H54 (cell line): ENCODE measurements at regions not wholly inside any gene's neighbourhood (a gene's known extent, or its start where the extent isn't known, plus 50 kb on each side); places are given as distances from the start of the nearest gene placed in this dataset.

ENCODE experiments used
- DNase-seq: peaks from one replicate; pipeline ENCODE4 v3.0.0; 2011; ENCODE audit warnings: low spot score, mixed read lengths; ENCODE audit not compliant: insufficient read length
- FAIRE-seq: peaks from 3 replicates; lab custom pipeline; 2011; peaks lifted over from hg19 to GRCh38; lab: Jason Lieb, UNC
- POLR2A ChIP-seq: IDR thresholded peaks from 2 replicates; pipeline ENCODE4 v1.6.1; 2011; ENCODE audit warnings: low read depth, mild to moderate bottlenecking, low read length

DNA sequence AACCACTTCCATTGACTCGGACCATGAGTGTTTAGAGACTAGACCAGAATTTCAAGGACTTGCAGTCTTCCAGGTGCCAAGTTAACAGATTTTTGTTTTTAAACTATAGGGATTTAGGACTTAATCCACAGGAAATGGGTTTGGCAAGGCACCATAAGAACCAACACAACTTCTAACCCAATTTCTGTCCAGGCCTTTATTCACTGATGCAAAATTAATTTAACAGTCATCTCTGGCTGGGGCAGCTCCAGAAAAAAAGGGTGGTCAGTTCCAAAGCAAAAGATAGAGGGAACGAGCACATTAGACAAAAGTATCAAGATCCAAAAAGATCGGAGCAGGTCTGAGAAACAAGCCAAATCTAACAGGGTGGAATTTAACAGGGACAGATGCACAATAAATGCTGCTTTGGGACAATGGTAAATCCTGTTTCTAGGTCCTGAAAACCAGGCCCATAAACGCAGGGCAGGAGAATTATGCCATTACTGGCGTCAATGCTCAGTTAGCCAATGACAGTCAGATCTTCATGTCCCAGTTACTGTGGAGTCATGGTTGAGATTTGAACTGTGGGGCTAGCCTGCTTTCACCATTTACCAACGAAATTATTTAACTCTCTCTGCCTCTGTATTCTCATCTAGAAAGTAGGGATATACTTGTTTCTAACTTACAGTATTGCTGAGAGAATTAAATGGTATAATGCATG lies 590.8 kb upstream of the BRINP1 start:
- FAIRE-seq, result no peak
- DNase-seq, result no peak

DNA sequence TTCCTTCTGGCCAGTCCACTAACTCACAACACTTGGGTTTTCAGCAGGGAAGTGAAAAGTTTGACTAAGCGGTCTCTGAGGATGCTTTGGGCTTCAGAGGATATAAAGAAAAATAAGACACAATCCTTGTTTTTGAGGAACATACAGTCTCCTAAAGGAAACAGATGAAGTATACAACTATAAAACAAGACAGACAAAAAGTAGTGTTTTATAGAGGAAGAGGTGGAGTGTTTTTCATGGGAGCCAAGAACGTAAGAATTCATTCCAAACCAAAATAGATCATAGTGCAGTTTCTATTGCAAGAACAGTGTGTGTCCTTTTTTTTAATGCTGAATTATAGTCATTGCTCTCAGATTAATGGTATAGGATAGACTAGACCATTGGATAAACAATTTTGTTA lies 586.9 kb upstream of the BRINP1 start:
- no peak for TF ChIP-seq POLR2A
- FAIRE-seq (no peak), DNase-seq (no peak)

More for the DNA sequence above, 590.8 kb upstream of the BRINP1 start:
- TF ChIP-seq POLR2A, result no peak

DNA sequence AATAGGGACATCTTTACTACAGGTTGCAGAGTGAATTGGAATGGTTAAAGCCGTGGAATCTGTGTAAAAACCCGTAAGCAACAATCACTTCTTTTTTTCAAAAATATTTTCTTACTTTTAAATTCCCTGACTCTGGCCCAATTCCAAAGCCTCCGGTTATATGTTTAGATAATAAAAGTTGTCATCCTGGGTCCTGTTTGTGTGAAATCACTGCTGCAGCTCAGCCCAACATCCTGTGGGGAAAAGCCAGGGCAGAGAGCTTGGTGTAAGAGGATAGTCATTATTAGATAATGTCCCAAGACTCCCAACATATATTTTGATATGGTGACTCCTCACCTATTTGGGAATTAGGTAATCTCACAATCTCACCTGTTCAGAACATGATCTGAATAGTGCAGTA lies 586.0 kb upstream of the BRINP1 start:
- DNase-seq (no peak), FAIRE-seq (no peak)
- TF ChIP-seq POLR2A, result no peak

DNA sequence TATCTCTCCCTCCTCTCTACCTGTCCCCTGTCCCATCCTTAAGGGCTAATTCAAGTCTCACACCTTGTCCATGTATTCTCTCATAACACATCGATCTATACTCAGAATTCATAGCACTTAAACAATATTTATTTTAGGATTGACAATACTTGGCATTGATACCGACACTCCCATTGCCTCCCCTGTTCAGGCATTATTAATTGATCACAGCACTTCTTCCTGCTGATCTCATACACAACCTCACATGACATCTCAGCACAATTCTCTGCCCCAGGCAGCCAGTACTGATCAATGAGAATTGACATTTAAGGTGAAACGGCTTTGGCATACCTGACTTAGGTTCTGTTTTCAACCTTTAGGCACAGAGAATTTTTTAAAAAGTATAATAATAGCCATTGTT lies 582.4 kb upstream of the BRINP1 start:
- no peak for FAIRE-seq
- DNase-seq, result no peak

DNA sequence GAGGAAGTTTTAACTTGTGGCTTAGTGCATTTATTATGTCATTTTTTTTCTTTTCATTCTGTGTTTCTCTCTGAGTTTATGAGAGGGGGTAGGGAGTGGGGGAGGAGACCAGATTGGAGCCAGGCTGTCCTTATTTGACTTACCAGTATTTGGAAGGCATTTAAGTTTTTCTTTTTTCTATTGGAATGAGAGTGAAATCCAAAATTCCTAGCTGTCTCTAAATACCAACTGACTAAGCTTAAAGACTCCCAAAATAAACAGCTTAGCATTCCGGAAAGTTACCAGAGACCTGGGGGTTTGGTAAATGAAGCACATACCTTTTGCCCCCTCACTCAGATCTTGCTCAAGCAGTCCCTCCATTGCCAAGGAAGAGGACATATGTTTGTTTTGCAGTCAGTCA lies 581.9 kb upstream of the BRINP1 start:
- DNase-seq (no peak), FAIRE-seq (no peak)
- no peak for TF ChIP-seq POLR2A

More for the DNA sequence above, 582.4 kb upstream of the BRINP1 start:
- TF ChIP-seq POLR2A, result no peak

DNA sequence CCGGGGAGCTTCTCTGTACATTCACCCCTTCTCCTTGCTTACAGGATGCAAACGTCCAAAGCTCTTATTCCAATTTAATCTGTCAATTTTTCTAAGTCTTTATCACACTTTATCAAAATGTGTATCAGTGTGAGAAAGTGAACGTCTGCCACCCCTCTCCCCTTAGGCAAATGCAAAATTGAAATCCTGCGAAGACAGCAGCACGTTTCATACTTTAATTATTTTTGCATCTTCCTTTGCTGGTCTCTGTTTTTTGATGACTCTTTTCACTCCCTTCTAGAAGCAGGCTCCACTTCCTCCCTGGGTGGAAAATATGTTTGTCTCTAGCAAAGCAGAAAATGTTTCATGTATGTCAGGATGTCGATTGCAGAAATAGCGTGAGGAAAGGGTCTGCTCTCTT lies 576.5 kb upstream of the BRINP1 start:
- FAIRE-seq, result no peak
- TF ChIP-seq POLR2A, result no peak
- no peak for DNase-seq

DNA sequence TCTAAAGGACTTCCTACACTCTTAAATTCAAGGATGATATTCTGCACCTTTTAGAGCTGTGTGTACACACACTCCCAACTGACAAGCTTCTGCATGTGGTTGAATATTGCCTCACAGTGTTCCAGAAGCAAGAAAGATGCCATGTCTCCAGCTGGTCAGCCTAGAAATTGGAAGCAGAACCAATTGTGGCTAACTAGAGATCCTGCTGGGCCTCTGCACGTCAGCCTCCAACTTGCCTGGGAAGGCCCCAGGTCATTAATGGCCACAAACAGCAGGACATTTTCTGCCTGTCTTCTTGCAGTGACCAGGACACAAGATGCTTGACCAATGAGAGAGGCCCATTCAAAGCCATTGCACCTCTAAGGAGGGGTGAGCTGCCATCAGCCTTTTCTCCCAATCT lies 571.9 kb upstream of the BRINP1 start:
- DNase-seq (no peak), FAIRE-seq (no peak)
- no peak for TF ChIP-seq POLR2A

DNA sequence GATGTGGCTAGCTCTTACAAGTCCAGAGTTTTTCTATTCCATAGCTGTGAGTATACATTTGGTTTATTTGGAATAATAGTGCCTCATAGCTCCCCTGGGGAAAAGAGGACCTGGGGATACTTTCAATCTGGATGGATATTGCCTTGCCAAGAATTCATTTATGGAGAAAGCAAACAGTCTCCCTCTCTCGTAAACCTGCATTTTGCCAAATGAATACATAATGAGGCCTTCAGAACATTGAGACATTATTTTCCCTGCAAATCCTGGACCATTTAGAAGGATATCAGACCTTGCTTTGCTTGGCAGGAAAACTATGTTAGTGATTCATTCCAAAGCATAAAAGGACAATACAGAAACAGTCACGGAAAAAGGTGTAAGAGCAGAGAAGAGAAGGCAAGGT lies 569.6 kb upstream of the BRINP1 start:
- TF ChIP-seq POLR2A, result no peak
- DNase-seq (no peak), FAIRE-seq (no peak)

DNA sequence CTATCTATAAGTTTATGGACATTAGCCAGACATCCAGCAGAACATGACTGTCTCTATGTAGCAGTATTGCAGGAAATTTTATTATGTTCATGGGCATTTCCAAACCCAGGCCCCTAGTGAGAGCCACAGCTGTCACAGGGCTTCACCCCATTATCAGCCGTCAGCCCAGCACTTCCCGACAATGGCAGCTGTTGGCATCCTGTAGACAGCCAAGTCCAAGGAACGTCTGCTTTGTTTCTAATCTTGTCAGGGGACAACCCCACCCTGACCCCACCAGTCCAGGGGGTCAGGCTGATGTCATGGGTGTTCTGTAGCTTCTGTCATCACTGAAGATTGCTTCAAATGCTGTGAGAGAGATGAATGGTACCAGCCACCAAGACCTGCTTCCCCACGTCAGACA lies 565.3 kb upstream of the BRINP1 start:
- no peak for TF ChIP-seq POLR2A
- FAIRE-seq (no peak), DNase-seq (no peak)

DNA sequence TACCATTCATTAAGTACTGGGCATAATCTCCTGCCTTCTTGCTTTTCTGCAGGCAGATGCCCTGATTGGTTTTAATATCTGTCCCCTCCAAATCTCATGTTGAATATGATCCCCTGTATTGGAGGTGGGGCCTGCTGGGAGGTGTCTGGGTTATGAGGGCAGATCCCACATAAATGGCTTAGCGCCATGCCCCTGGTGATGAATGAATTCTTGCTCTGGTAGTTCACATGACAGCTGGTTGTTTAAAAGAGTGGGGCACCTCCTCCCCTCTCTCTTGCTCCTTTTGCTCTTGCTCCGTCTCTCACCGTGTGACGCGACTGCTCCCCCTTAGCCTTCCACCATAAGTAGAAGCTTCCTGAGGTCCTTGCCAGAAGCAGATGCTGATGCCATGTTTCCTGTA lies 564.0 kb upstream of the BRINP1 start:
- TF ChIP-seq POLR2A, result no peak
- no peak for DNase-seq
- no peak for FAIRE-seq

DNA sequence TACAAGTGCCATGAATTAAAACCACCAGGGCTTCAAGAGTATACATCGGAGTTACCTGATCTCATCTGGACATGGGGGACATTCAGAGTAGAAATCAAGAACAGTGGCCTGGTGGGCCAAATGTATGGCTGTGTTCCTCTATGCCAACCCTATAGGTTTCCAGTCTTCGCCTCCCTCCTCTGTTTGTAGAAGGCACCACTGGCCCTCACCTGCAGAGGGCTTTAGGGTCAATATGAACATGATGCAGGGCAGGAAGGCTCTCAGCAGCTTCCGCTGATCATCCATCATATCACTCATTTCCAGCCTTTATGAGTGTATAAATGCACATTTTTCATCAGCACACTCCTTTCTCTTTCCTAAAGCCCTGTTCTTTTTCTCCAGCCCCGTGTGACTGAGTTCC lies 555.5 kb upstream of the BRINP1 start:
- no peak for DNase-seq
- no peak for TF ChIP-seq POLR2A
- no peak for FAIRE-seq

DNA sequence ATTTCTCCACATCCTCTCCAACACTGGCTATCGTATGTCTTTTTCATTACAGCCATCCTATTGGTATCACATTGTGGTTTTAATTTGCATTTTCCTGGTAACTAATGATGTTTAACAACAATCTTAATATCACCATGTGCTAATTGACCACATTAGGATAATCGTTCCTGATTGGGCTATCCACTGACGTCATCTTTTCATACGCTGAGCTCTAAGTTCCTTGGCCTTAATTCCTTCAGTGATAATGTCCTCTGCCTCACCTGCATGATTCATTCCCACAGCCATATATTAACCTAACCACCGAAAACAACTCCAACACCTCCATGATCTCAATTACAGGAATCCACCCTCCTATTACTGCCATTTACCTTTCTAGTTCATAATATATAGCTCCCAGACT lies 547.9 kb upstream of the BRINP1 start:
- TF ChIP-seq POLR2A, result no peak
- FAIRE-seq (peak; percentile 27), DNase-seq (no peak)

DNA sequence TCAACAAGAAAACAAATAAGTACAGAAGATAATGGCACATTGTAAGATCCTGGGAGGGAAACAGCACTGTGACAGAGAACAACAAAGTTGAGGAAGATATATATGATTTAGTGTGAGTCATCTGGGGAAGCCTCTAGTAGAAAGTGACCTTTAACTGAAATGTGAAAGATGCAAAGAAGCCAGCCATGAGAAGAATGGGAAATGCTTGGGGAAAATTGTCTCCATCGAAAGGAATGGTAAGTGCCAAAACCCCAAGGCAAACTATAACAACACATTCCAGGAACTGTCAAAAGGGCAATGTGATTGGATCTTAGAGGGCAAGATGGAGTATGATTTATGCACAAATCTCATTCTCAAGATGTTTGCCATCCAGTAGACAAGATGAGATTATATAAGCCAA lies 537.8 kb upstream of the BRINP1 start:
- no peak for TF ChIP-seq POLR2A
- no peak for FAIRE-seq
- no peak for DNase-seq

DNA sequence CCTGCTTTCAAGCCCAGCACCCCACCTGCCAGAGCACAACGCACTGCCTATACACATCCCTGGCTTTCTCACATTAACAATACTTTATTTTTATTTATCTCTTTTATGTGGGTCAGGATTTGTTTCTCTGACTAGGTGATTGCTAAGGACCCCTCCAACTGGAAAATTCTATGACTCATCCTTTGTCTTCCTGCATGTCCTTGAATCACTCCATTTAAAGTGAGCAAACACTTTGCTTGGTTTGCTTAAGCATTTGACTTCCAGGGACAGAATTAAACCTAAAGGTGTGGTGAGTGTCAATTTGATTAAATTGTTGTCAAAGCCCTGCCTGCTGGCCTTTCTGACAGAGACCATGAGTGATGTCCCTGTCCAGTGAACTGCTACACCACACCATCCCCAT lies 536.5 kb upstream of the BRINP1 start:
- no peak for TF ChIP-seq POLR2A
- DNase-seq (no peak), FAIRE-seq (no peak)

DNA sequence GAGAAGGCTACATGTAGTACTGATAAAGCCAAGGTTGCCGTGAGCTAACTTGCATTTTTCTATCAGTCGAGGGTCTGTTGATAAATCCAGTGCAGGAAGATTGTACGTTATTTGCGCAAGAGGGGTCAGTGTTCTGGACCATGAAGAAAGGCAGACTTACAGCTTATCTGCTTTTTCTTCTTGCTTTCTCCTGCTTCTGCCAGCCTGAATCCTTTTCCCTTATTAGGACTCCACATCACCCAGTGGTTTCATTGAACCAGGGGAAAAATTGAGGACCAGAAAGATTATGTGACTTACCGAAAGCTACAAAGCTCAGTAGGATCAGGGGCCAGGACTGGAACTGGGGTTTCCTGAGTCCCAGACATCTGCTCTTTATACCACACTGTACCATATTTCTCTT lies 534.6 kb upstream of the BRINP1 start:
- FAIRE-seq (no peak), DNase-seq (no peak)
- no peak for TF ChIP-seq POLR2A
